Fibroblast of upper back skin (primary cell): ENCODE measurements at regions not wholly inside any gene's neighbourhood (a gene's known extent, or its start where the extent isn't known, plus 50 kb on each side); places are given as distances from the start of the nearest gene placed in this dataset.
"Not testable (repeated sequence)": the region's sequence is repeated elsewhere in the genome, so short reads cannot be mapped to it uniquely, and the experiment has no call there.

Experiments used
- DNase-seq: peaks from one replicate; pipeline ENCODE4 v3.0.0-alpha.2; 2013

DNA sequence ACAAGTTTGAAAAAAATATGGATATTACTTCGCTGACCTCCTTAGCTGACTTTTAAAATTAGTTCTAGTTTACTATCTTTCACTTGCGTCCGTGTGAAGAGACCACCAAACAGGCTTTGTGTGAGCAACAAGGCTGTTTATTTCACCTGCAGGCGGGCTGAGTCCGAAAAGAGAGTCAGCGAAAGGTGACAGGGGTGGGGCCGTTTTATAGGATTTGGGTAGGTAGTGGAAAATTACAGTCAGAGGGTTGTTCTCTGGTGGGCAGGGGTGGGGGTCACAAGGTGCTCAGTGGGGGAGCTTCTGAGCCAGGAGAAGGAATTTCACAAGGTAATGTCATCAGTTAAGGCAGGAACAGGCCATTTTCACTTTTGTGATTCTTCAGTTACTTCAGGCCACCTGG is 203.7 kb downstream of the POM121L12 start:
- not testable (repeated sequence) for DNase-seq

DNA sequence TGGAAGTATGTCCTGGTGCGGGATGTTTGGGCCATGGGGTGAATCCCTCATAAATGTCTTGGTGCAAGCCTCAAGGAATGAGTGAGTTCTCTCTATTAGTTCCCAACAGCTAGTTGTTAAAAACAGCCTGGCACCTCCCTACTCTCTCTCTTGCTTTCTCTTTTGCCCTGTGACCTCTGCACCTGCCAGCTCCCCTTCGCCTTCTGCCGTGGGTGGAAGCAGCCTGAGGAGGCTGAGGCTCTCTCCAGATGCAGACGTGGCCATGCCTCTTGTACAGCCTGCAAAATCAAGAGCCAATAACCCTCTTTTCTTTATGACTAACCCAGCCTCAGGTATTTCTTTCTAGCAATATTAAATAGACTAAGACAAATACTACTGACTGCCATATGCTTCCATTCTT is 210.3 kb downstream of the POM121L12 start:
- DNase-seq, result no peak

DNA sequence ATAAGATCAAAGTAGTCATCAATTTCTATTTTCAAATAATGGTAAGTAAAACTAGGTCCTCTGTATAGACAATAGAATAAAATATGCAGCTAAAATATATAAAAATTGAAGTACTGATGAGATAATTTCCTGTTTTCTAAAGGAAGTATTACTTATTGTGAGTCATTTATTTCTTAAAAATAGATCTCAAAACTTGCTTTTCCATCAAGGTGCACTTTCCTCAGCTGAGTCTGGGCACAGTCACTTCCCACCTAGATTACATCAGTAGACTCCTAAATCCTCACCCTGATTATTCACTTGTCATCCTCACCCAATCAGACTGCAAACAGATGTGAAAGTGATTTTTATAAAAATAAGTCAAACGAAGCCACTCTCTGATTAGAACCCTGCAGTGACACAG is 211.5 kb downstream of the POM121L12 start:
- DNase-seq, result no peak

DNA sequence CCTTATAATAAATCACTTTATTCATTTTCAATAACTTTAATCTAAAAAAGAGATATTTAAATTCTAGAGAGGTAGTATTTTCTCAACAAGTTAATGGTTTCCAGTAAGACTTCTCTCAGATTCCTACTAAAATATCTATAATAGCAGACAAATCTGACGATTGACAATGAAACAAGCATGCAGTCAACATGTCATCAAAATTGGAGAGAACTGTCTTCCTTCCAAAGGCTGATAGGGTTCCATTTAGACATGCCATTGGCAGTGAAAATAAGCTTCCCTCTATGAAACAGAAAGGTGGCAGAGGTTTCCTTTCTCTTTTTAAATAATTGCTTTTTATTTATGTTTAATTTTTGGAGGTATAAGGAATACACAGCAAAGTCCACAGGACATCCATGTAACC is 217.1 kb downstream of the POM121L12 start:
- no peak for DNase-seq

DNA sequence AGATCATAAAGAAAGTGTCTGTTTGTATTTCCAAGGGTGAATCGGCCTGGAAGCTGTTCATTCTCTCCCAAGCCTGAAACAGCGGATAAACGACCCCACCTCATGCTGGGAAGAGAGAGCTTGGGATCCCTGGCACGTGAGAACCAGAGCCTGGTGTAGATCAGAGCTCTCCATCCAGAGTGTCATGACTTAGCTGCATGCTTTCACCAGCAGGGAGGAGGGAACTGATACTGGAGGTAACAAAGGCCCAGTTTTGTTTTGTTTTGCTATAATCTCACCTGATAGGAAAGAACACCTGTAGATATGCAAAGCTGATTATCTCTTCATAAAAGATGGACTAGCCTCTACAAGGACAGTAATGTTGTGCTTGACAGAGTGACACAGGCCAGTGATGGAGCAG is 236.6 kb downstream of the POM121L12 start:
- no peak for DNase-seq

DNA sequence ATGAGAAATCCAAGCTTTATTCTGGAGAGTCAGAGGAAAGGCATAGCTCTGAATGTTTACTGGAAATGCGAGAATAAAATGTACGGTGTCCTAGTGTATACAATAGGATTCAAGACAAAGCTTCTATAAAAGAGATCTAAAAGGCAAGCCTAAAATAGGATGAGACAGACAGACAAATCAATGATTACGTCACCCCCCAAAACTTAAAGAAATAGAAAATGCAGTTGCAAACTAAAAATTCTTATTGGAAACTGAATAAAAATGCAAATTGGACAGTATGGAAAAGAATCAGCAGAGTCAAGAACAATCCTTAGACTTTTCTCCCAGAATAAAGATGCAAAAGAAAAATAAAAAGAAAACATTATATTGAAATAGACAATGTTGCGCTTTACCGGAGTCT is 245.9 kb downstream of the POM121L12 start:
- no peak for DNase-seq

DNA sequence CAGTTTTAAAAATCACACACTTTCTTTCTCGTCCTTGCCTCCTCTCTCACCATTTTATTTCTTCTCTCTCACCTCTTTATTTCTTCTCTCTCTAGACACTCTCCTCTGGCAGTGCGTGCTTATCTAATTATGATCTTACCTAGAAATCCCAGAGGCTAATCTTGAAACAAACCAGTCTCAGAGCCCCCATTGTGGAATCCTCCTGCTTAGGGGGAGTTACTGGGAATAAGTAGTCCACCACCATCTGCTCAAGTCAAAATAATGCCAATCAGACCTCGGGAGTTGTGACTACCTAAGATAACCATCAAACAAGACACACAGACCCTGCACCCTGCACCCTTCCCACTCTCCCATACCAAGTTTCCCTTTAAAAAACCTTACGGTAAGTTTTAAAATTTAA is 256.9 kb downstream of the POM121L12 start:
- no peak for DNase-seq

DNA sequence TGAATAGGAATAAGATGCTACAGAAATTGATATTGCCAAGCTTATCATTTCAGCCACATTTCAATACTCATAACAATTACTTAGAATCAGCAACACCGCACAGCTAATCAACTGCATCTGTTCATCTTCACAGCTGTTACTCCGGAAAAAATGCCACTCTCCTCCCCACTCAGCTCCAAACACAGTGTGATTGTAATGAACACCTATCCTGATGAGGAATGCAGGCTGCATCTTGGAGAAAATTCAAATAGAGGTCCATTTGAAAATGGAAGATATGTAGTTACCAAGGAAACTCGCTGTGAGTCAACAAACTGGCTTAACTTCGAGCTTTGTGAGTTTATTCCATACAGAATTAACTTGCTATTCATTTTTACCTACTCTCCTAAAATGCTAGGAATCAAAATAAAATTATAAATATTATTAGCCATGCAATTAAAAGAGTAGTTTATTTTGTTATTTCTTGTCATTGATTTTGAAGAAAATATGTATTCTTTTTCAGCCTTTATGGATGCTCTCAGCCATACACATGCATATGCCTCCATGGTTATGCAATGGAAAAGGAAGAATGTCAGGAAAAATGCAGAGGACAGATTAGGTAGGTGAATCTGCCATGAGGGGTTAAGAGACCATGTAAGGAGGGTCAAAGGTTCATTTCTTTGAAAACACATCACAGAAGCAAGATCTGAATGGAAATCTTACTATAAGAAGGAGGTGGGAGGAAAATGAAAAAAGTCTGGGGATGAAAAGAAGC is 267.2 kb downstream of the POM121L12 start:
- no peak for DNase-seq

DNA sequence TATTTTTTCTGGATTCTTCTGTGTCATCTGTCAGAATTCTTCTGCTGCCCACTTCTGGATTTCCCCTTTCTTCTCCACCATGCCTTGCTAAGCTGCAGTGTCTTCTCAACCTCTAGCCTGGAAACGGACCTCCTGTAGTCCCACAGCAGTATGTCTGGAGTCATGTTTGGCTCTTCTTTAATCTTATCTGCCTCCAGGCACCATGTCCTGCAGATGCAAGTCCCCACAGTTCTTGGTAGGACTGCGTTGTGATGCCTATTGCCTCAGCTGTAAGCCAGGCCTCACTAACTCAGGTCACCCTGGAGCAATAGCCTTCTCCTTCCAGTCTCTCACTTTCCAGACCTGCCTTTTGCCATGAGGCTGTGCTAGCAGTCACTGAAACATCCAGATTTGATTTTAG is 268.3 kb downstream of the POM121L12 start:
- DNase-seq, result no peak

DNA sequence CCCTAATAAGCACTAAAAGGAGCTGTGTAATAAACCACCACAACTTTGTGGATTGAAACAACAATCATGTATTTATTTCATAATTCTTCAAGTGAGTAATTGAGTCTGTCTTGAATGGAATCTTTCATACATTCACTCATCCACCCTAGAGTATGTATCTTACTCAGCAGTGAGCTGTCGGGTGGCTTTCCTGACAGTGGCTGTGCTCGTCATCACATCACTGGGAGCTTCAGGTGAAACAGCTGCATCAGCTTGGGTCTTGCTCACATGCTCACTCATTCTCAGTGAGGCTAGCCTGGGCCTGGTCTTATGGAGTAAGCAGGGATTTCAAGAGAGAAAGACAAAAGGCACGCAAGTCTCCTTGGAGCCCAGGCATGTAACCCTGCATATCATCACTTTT is 271.4 kb downstream of the POM121L12 start:
- DNase-seq, result no peak

DNA sequence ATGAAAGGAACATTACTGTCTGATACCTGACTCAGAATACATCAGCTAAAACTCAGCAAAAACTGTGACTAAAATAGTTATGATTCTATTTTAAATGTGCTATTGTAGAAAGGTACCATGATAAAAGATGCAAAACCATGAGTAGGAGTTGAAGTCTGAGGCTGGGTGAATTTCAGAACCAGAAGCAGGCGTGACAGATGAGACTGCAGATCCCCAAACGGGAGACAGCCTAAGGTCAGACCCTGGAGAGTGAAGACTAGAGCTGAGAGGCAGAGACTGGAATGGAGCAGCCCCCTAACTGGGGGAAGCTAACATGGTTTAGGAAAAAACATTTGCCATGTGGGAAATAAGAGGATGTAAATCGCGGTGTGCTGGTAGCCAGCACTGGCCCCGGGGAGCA is 275.8 kb downstream of the POM121L12 start:
- no peak for DNase-seq

DNA sequence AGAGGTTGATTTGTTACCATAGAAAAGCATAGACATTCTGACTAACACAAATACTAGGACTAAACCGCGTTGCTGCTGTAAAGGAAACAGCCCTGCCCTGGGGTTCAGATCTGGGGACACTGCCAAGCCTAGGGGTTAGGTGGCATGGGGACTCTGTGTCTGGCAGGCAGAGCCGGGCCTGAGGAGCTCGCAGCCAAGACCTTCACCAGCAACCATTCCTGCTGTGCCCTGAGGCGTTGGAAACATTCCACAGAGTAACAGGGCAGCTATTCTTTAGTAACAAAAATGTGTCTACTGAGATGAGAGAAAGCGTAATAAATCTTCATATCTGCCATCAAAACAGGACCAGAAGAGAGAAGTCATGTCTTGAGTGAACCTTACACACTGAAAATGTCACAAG is 280.5 kb downstream of the POM121L12 start:
- DNase-seq, result no peak

DNA sequence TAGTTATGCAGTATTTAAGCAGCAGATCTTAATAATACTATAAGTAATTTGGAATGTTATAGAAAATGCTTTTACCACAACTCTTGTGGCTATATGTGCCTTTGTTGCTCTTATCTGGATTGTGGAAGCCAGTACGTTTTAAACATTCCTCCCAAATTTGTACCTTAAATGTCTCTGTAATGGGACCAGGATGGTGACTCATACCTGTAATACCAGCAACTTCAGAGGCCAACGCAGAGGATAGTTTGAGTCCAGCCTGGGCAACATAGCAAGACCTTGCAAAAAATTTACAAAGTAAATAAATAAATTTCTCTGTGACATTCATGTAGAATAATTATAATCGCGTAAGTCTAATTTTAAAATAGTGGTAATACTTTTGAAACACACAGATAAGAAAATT is 283.1 kb downstream of the POM121L12 start:
- no peak for DNase-seq

DNA sequence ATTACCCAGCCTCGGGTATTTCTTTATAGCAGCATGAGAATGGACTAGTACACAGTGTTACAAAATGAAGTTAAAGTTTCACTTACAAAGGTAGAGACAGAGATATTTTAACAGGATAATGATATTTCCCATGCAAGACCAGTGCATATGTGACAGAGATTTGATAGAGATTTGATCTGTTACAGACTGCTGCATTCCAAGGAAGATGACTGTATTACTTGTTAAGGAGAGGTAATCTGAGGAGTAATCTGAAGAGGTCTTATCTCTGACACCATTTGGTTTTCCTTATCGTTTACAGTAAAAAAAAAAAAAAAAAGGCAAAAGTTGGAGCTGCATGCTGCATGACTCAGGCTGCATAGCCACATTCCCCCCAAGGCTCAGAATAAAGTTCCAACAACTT is 289.6 kb downstream of the POM121L12 start:
- DNase-seq, result no peak

DNA sequence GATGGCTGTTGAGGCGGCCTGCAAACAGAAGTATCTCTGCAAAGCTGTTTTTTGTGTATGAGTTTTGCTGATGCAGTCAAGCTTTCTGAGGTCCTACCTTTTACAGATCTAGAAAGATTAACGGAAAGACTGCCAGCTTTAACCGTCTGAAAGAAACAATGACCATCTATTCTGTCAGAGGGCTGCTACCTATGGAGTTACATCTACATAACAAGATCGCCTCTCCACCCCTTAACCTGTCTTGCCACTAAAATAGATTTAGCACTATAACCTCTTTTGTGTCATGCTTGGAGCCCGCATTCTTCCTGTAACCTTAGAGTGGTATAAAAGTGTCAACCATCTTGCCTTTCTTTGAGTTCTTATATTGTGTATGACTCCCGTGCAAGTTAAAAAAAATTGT is 291.2 kb downstream of the POM121L12 start:
- DNase-seq, result no peak

DNA sequence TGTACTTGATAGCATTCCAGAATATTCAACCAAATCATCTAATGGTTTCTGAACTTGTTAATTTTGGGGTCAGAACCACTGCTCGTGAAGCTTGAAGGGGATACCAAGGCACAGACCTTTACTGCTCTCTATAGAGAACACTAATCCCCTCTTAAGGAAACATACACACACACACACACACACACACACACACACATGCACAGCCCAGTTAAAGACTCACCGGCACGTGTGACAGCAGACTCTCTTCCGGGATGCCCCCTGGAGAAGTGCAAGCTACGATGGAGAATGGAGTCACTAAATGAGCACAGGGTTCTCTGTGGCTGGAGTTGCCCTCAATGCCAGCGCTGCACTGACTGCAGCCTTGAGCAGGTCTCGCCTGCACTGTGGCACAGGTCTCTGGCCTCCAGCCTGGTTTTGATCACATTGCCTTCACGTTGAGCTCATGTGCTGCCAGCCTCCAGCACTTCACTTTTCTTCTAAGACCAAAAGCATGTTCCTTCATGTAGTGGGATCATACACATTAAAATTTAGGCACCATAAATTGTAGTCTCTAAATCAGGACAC is 300.8 kb downstream of the POM121L12 start:
- DNase-seq, result no peak

DNA sequence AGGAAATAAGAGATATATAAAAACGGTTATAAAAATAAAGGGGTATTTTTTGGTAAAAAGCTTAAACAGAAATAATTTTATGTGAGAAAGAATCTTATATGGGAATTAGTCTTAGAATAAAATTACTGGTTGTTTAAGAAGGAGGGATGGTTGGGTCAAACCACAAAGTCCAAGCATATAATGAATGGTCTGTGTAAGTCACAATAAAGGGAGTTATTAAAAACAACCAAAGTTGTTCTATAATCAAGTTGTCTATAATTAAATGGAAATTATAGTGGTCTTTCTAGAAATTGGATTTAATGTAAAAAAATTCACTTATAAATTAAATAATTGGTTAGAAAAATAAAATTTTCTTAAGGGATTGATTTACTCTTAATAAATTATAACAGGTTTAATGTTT is 304.8 kb downstream of the POM121L12 start:
- no peak for DNase-seq

DNA sequence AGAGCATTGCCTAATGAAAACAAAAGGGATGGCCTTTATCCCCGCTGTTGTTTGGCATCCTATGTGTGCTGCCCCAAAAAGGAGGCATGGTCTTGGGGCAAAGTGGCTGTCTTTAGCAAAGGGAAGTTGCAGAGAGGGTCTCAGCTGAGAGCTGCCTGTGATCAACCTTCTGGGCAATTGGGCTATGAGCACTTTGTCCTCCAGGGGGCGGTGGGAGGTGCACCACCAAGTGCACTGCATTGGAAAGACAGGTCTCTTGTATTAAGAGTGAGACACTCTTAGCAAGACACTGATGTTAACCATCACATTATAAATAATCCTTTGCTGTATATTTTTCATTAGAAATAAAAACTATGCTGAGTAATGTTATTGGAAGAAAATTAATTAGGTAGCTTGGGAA is 314.8 kb downstream of the POM121L12 start:
- DNase-seq, result no peak

DNA sequence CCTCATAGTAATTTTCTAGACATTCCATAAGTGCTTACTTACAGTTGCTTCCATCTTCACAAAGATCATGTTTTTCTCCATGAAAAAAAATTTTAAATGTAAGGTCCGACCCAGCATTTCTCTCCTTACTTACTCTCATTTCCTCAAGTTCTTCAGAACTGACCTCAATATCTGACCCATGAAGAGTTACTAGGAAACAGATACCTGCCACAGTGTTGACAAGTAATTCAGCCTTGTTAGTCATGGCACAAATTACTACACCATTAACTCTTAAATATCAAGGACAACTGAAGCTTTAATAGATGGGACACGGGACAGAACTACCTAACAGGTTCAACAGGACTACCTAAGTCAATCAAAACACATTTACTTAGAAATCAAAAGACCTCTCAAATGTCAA is 316.2 kb downstream of the POM121L12 start:
- no peak for DNase-seq

DNA sequence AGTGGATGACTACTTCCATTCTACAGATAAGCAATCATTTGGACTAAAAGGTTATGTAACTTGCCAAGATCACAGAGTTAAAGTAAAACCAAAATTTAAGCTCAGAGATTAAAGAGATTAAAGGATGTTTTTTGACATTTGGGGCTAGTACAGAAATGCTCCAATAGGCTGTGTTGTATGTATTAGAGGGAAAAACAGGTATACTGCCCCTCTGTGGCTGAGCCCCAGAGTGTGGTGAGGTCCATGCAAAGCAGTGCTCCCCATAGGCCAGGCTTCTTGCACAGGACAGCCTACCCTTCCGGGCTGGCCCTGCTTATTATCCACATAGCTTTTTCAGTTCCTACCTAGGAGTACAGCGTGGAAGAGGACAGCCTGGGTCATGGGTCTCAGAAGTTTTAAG is 322.8 kb downstream of the POM121L12 start:
- no peak for DNase-seq

DNA sequence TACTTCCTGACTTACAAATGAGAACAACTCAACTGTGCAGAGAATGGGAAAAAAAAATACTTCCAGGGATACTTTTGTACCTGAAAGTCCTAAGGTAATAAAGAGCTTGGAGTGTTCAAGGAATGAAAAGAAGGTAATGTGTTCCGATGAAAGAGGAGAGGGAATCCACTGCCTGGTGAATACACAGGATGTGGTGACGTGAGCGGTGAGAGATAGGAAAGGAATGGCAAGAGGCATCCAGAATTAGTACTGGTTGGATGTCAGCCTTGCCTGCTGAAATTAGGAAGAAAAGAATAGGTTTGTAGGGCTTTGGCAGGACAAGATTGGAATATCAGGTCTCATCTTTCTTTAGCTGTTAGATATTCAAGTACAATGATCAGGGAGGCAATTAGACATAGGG is 347.7 kb downstream of the POM121L12 start:
- peak; percentile 7 for DNase-seq

DNA sequence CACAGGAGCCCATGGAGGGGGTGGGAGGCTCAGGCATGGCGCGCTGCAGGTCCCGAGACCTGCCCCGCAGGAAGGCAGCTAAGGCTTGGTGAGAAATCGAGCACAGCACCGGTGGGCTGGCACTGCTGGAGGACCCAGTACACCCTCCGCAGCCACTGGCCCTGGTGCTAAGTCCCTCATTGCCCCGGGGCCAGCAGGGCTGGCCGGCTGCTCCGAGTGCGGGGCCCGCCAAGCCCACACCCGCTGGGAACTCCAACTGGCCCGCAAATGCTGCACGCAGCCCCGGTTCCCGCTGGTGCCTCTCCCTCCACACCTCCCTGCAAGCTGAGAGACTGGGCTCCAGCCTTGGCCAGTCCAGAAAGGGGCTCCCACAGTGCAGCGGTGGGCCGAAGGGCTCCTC is 349.8 kb downstream of the POM121L12 start:
- not testable (repeated sequence) for DNase-seq

DNA sequence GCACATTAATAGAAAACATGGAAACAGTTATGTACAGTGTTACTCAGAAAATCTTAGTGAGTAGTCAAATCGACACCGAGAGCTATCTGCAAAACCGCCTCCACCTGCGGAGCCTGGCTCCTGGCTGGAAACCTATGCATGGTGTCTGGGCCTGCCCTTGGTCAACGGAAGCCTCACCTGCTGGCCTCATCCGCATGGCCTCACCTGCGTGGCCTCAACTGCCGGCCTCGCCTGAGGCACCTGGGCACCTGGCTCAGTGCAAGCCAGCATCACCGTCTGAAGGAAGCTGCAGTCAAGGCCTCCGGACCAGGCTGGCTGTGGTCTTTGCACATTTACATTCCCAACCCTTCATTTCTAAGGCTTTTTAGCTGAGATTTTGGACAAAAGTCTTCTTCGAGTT is 352.1 kb downstream of the POM121L12 start:
- no peak for DNase-seq

DNA sequence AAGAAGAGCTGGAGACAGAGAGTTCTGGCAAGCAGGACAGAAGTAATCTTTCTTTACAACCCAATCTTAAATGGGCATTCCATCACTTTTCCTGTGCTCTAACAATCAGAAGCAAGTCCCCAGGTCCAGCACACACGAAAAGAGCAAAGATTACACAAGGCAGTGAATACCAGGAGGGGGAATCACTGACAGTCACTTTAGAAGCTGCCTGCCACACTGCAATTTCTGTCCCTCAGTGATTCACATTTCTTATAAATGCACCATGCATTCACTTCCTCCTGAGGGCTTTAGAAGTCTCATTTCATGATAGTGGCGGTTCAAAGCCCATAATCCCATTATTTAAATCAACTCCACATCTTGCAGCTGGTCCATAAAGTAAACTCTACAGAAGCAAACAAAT is 362.5 kb downstream of the POM121L12 start:
- DNase-seq, result no peak

DNA sequence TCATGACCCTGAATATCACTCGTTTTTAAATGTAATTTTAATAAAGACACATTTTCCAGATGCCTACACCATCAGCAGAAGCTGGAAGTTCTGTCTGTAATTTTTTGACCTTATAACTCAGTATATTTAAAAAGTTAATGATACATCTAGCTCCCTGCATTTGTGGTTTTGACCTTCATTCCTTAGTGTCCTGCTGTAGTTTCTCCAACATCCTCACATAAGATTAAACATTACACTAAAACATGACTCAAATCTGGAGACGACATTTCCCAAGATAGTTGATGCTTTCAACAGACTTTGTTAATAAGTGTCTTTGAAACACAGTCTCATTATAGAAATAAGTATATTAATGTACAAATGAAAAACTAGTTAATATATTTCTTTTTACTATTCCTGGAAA is 363.1 kb downstream of the POM121L12 start:
- DNase-seq, result no peak
